ENCODE measurements at regions not wholly inside any gene's neighbourhood (a gene's known extent, or its start where the extent isn't known, plus 50 kb on each side); places are given as distances from the start of the nearest gene placed in this dataset.

- Histone ChIP-seq H3K27ac (no peak overlapping the region), H3K4me3 (no peak overlapping the region), H3K9me3 (no peaks in the 10 kb centered on the region), H3K27me3 (no peaks in the 10 kb centered on the region), H3K4me1 (ENCODE audit: insufficient read depth) (no peaks in the 10 kb centered on the region), H3K36me3 (no peaks in the 10 kb centered on the region)
- intact Hi-C loops (cut with DNase I): no loop called here
- TF ChIP-seq POLR2A (IDR thresholded peaks at IDR 0.05): no peak
- no peak for TF ChIP-seq EP300 (IDR thresholded peaks at IDR 0.05)
- TF ChIP-seq CTCF (IDR thresholded peaks at IDR 0.05): no peak
- 48 to 51% (median 51%) methylated on average over 3 of the region's 3 CpGs for WGBS, 3 donors
- DNase-seq: no peak
Measured at GRCh38 chr9:21677834-21678233, 124.6 kb upstream of the MTAP start.

- no peak for DNase-seq
- Histone ChIP-seq H3K27me3 (no peaks in the 10 kb centered on the region), H3K4me1 (ENCODE audit: insufficient read depth) (no peaks in the 10 kb centered on the region), H3K9me3 (no peaks in the 10 kb centered on the region), H3K27ac (no peak overlapping the region), H3K4me3 (no peak overlapping the region), H3K36me3 (no peaks in the 10 kb centered on the region)
- intact Hi-C loops (cut with DNase I): no loop called here
- 11 to 39% (median 19%) methylated on average over 1 of the region's 1 CpG for WGBS, 3 donors
- TF ChIP-seq EP300 (IDR thresholded peaks at IDR 0.05): no peak
- no peak for TF ChIP-seq POLR2A (IDR thresholded peaks at IDR 0.05)
Measured at GRCh38 chr9:21679432-21679831, 123.0 kb upstream of the MTAP start.

GRCh38 chr9:21680590-21680989 is 121.8 kb upstream of the MTAP start:
- intact Hi-C loops (cut with DNase I): no loop called here
- TF ChIP-seq POLR2A (IDR thresholded peaks at IDR 0.05) (no peak), CTCF (IDR thresholded peaks at IDR 0.05) (no peak), EP300 (IDR thresholded peaks at IDR 0.05) (no peak)
- Histone ChIP-seq H3K9me3 (no peaks in the 10 kb centered on the region), H3K27ac (no peak overlapping the region), H3K36me3 (no peaks in the 10 kb centered on the region), H3K27me3 (no peaks in the 10 kb centered on the region), H3K4me1 (ENCODE audit: insufficient read depth) (no peaks in the 10 kb centered on the region), H3K4me3 (no peak overlapping the region)
- 74 to 82% (median 75%) methylated on average over 4 of the region's 4 CpGs for WGBS, 3 donors
- no peak for DNase-seq

GRCh38 chr9:21681641-21682040 is 120.8 kb upstream of the MTAP start:
- Histone ChIP-seq H3K4me1 (ENCODE audit: insufficient read depth) (no peaks in the 10 kb centered on the region), H3K36me3 (no peaks in the 10 kb centered on the region), H3K27me3 (no peaks in the 10 kb centered on the region), H3K27ac (no peak overlapping the region), H3K4me3 (no peak overlapping the region), H3K9me3 (no peaks in the 10 kb centered on the region)
- no peak for DNase-seq
- 83 to 88% (median 86%) methylated on average over 4 of the region's 4 CpGs for WGBS, 3 donors
- intact Hi-C loops (cut with DNase I): no loop called here
- TF ChIP-seq CTCF (IDR thresholded peaks at IDR 0.05): no peak
- no peak for TF ChIP-seq EP300 (IDR thresholded peaks at IDR 0.05)
- TF ChIP-seq POLR2A (IDR thresholded peaks at IDR 0.05): no peak

- no peaks in the 10 kb centered on the region for H3K4me1 ChIP-seq (ENCODE audit: insufficient read depth)
- no peaks in the 10 kb centered on the region for H3K27me3 ChIP-seq
- no peaks in the 10 kb centered on the region for H3K36me3 ChIP-seq
- no peaks in the 10 kb centered on the region for H3K9me3 ChIP-seq
- no peak for DNase-seq
- 87 to 90% (median 88%) methylated on average over 2 of the region's 2 CpGs for WGBS, 3 donors
- no peak overlapping the region for H3K4me3 ChIP-seq
- TF ChIP-seq POLR2A (IDR thresholded peaks at IDR 0.05) (no peak), CTCF (IDR thresholded peaks at IDR 0.05) (no peak), EP300 (IDR thresholded peaks at IDR 0.05) (no peak)
- intact Hi-C loops (cut with DNase I): no loop called here
- no peak overlapping the region for H3K27ac ChIP-seq
Measured at GRCh38 chr9:21682381-21682780, 120.1 kb upstream of the MTAP start.

Data from ovary (tissue), 7 donors.